ENCODE measurements at regions not wholly inside any gene's neighbourhood (a gene's known extent, or its start where the extent isn't known, plus 50 kb on each side); places are given as distances from the start of the nearest gene placed in this dataset.

DNA sequence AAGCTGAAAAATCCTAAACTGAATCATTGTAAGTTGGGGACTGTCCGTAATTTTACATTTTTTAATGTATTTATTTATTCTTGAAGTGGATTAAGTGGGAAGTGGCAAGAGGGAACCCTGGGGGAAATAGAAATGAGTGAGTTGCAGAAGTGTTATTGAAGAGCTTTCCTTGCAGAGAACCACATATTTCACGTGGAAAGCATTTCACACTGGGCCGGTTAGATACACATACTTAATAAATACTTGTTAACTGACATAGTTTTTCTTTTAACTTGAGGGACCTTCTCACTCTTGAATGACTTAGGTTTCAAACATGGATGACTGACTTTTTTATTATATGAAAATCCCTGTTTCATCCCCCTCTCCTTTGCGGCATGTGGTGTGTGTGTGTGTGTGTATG is 239.3 kb downstream of the LMO4 start:
- TF ChIP-seq ARNTL (CRISPR knock-in tag; IDR thresholded peaks at IDR 0.05; ENCODE audit: borderline replicate concordance, low read depth) = no peak
- TF ChIP-seq SNAI2 (CRISPR knock-in tag; IDR thresholded peaks at IDR 0.05) = no peak
- no peak for TF ChIP-seq RARB (CRISPR knock-in tag; IDR thresholded peaks at IDR 0.05)
- TF ChIP-seq, protein P1, sequence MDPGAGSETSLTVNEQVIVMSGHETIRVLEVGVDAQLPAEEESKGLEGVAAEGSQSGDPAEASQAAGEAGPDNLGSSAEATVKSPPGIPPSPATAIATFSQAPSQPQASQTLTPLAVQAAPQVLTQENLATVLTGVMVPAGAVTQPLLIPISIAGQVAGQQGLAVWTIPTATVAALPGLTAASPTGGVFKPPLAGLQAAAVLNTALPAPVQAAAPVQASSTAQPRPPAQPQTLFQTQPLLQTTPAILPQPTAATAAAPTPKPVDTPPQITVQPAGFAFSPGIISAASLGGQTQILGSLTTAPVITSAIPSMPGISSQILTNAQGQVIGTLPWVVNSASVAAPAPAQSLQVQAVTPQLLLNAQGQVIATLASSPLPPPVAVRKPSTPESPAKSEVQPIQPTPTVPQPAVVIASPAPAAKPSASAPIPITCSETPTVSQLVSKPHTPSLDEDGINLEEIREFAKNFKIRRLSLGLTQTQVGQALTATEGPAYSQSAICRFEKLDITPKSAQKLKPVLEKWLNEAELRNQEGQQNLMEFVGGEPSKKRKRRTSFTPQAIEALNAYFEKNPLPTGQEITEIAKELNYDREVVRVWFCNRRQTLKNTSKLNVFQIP (CRISPR knock-in tag; IDR thresholded peaks at IDR 0.05; ENCODE audit: borderline replicate concordance, low read depth) = no peak
- TF ChIP-seq ZFP30 (CRISPR knock-in tag; IDR thresholded peaks at IDR 0.05) = no peak
